ENCODE measurements at regions not wholly inside any gene's neighbourhood (a gene's known extent, or its start where the extent isn't known, plus 50 kb on each side); places are given as distances from the start of the nearest gene placed in this dataset.

GRCh38 chr13:23996456-23996855, 99.2 kb upstream of the C1QTNF9B start:
- ATAC-seq (no peak), DNase-seq (no peak)
- Histone ChIP-seq H3K9me3 (no peaks in the 10 kb centered on the region), H3K27ac (no peak overlapping the region), H3K27me3 (no peaks in the 10 kb centered on the region), H3K4me1 (peaks cover 4% of the 10 kb centered on the region), H3K4me3 (no peak overlapping the region), H3K36me3 (no peaks in the 10 kb centered on the region)
- intact Hi-C loops (cut with DNase I): no loop called here
- no peak for TF ChIP-seq CTCF (IDR thresholded peaks at IDR 0.05)

- ATAC-seq: no peak
These were observed 102.1 kb upstream of the C1QTNF9B start for GRCh38 chr13:23999424-23999823.

GRCh38 chr13:24002206-24002815, 105.0 kb upstream of the C1QTNF9B start:
- Histone ChIP-seq H3K9me3 (no peaks in the 10 kb centered on the region), H3K27ac (no peak overlapping the region), H3K4me1 (peaks cover 6% of the 10 kb centered on the region), H3K27me3 (no peaks in the 10 kb centered on the region), H3K4me3 (no peak overlapping the region), H3K36me3 (no peaks in the 10 kb centered on the region)
- intact Hi-C loops (cut with DNase I): no loop called here
- no peak for TF ChIP-seq CTCF (IDR thresholded peaks at IDR 0.05)
- no peak for DNase-seq
- ATAC-seq: no peak

More at GRCh38 chr13:23999424-23999823, 102.1 kb upstream of the C1QTNF9B start:
- H3K4me1 ChIP-seq: no peaks in the 10 kb centered on the region
- TF ChIP-seq CTCF (IDR thresholded peaks at IDR 0.05): no peak
- DNase-seq: no peak
- intact Hi-C loops (cut with DNase I): no loop called here
- H3K9me3 ChIP-seq: no peaks in the 10 kb centered on the region
- H3K27me3 ChIP-seq: no peaks in the 10 kb centered on the region
- no peak overlapping the region for H3K27ac ChIP-seq
- H3K4me3 ChIP-seq: no peak overlapping the region
- no peaks in the 10 kb centered on the region for H3K36me3 ChIP-seq

GRCh38 chr13:24004142-24004899, 107.0 kb upstream of the C1QTNF9B start:
- Histone ChIP-seq H3K4me3 (no peak overlapping the region), H3K36me3 (no peaks in the 10 kb centered on the region), H3K4me1 (peaks cover 6% of the 10 kb centered on the region), H3K27me3 (no peaks in the 10 kb centered on the region), H3K27ac (no peak overlapping the region), H3K9me3 (no peaks in the 10 kb centered on the region)
- intact Hi-C loops (cut with DNase I): no loop called here
- TF ChIP-seq CTCF (IDR thresholded peaks at IDR 0.05): no peak
- ATAC-seq (no peak), DNase-seq (no peak)

GRCh38 chr13:24004971-24005370, 107.7 kb upstream of the C1QTNF9B start:
- H3K4me3 ChIP-seq: no peak overlapping the region
- no peaks in the 10 kb centered on the region for H3K36me3 ChIP-seq
- intact Hi-C loops (cut with DNase I): no loop called here
- DNase-seq (no peak), ATAC-seq (no peak)
- no peaks in the 10 kb centered on the region for H3K27me3 ChIP-seq
- H3K9me3 ChIP-seq: no peaks in the 10 kb centered on the region
- peaks cover 6% of the 10 kb centered on the region for H3K4me1 ChIP-seq
- no peak overlapping the region for H3K27ac ChIP-seq
- TF ChIP-seq CTCF (IDR thresholded peaks at IDR 0.05): no peak

All from upper lobe of right lung (tissue), 1 donor.